ENCODE measurements at regions not wholly inside any gene's neighbourhood (a gene's known extent, or its start where the extent isn't known, plus 50 kb on each side); places are given as distances from the start of the nearest gene placed in this dataset.

- TF ChIP-seq POLR2AphosphoS5 (IDR thresholded peaks at IDR 0.05; ENCODE audit: insufficient read depth in 1 of 2, low read depth in 1 of 2): no peak
- no peak for TF ChIP-seq CTCF (IDR thresholded peaks at IDR 0.05)
- TF ChIP-seq POLR2A (IDR thresholded peaks at IDR 0.05): no peak
Observed at GRCh38 chr5:27733237-27733636, 694.9 kb upstream of the CDH9 start.
